Activated CD4-positive, alpha-beta T cell treated with anti-CD3 and anti-CD28 coated beads for 36 hours (primary cell): ENCODE measurements at regions not wholly inside any gene's neighbourhood (a gene's known extent, or its start where the extent isn't known, plus 50 kb on each side); places are given as distances from the start of the nearest gene placed in this dataset.
"Not testable (repeated sequence)": the region's sequence is repeated elsewhere in the genome, so short reads cannot be mapped to it uniquely, and the experiment has no call there.

ENCODE experiments used
- ATAC-seq: fragments of 200-7000 bp; cut with Tn5 transposase; one replicate; pipeline ENCODE4 v1.10.0; 2021; ENCODE audit warnings: mild to moderate bottlenecking, moderate library complexity
- CTCF ChIA-PET: fragments of 350-600 bp; sonication (Branson Sonifier 250); formaldehyde crosslinking; loops from one replicate; lab custom pipeline; 2021; ENCODE audit warnings: antibody characterized with exemption; lab: Charles Lee
- POLR2A ChIA-PET: fragments of 350-600 bp; sonication (Branson Sonifier 250); formaldehyde crosslinking; loops from one replicate; lab custom pipeline; 2021; ENCODE audit warnings: antibody characterized with exemption, inconsistent platforms; lab: Charles Lee
- DNase-seq: peaks from one replicate; pipeline ENCODE4 v3.0.0-alpha.2; 2020
- H3K27ac Mint-ChIP-seq: one replicate; pipeline ENCODE4 v1.8.0; 2021; ENCODE audit warnings: mixed read lengths
- H3K27me3 Mint-ChIP-seq: one replicate; pipeline ENCODE4 v1.8.0; 2021; ENCODE audit warnings: mixed read lengths
- H3K36me3 Mint-ChIP-seq: one replicate; pipeline ENCODE4 v1.8.0; 2021; ENCODE audit warnings: low read depth, mixed read lengths
- H3K4me1 Mint-ChIP-seq: one replicate; pipeline ENCODE4 v1.8.0; 2021; ENCODE audit warnings: mixed read lengths
- H3K4me3 Mint-ChIP-seq: one replicate; pipeline ENCODE4 v1.8.0; 2021; ENCODE audit warnings: mild to moderate bottlenecking, moderate library complexity, mixed read lengths
- H3K9me3 Mint-ChIP-seq: one replicate; pipeline ENCODE4 v1.8.0; 2021; ENCODE audit warnings: low read depth, mixed read lengths
- intact Hi-C, 2 experiments: fragments of 100-400 bp; cut with DNase I in 1 of 2; cut with micrococcal nuclease in 1 of 2; formaldehyde crosslinking; loops; one replicate each; pipeline versions ENCODE4 v1.14.2 to v1.15.1; 2022 to 2024; cut with DNase I, micrococcal nuclease

GRCh38 chr11:22435582-22435981 lies 97.4 kb downstream of the SLC17A6 start:
- POLR2A ChIA-PET: interaction anchor here (0.7 kb wide), 1 partner anchor 275 kb away, joined by 3 read pairs; no protein-coding TSS in a partner anchor
- CTCF ChIA-PET, ATAC-seq, H3K4me3 Mint-ChIP-seq, H3K27ac Mint-ChIP-seq, DNase-seq, H3K36me3 Mint-ChIP-seq, intact Hi-C loops, H3K9me3 Mint-ChIP-seq: not testable (repeated sequence)
- H3K27me3 Mint-ChIP-seq: peaks cover 27% of the 10 kb centered on the region
- H3K4me1 Mint-ChIP-seq: peaks cover 14% of the 10 kb centered on the region

GRCh38 chr11:22433517-22433916 lies 95.3 kb downstream of the SLC17A6 start:
- CTCF ChIA-PET: no interaction called here

DNA sequence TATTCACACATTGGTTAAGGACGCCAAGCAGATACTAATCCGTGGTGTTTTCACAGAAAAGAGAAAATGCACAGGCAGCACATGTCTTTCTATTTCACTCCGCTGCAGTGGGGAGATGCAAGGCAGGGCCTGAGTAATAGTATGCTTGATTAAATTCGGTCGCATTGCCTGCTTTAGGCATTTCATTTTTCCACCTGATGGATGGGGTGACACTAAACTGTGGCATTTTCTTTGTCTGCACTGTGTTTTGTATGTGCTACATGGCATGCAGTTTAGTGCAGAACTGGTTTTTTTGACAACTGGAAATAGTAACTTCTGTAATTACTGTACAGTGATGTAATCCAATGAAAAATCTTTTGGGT lies 94.9 kb downstream of the SLC17A6 start:
- Mint-ChIP-seq H3K27me3 (peaks cover 27% of the 10 kb centered on the region), H3K9me3 (no peaks in the 10 kb centered on the region), H3K36me3 (no peaks in the 10 kb centered on the region), H3K4me3 (peak overlapping the region; percentile 54), H3K27ac (no peak overlapping the region), H3K4me1 (peaks cover 14% of the 10 kb centered on the region)
- ChIA-PET CTCF (no interaction called here), POLR2A (no interaction called here)
- no peak for DNase-seq
- no peak for ATAC-seq
- intact Hi-C loops: no loop called here

More at GRCh38 chr11:22433517-22433916, 95.3 kb downstream of the SLC17A6 start:
- intact Hi-C loops: no loop called here
- DNase-seq: no peak
- Mint-ChIP-seq H3K27me3 (peaks cover 27% of the 10 kb centered on the region), H3K36me3 (no peaks in the 10 kb centered on the region), H3K4me1 (peaks cover 14% of the 10 kb centered on the region), H3K9me3 (no peaks in the 10 kb centered on the region), H3K4me3 (no peak overlapping the region), H3K27ac (no peak overlapping the region)
- POLR2A ChIA-PET: no interaction called here
- no peak for ATAC-seq

DNA sequence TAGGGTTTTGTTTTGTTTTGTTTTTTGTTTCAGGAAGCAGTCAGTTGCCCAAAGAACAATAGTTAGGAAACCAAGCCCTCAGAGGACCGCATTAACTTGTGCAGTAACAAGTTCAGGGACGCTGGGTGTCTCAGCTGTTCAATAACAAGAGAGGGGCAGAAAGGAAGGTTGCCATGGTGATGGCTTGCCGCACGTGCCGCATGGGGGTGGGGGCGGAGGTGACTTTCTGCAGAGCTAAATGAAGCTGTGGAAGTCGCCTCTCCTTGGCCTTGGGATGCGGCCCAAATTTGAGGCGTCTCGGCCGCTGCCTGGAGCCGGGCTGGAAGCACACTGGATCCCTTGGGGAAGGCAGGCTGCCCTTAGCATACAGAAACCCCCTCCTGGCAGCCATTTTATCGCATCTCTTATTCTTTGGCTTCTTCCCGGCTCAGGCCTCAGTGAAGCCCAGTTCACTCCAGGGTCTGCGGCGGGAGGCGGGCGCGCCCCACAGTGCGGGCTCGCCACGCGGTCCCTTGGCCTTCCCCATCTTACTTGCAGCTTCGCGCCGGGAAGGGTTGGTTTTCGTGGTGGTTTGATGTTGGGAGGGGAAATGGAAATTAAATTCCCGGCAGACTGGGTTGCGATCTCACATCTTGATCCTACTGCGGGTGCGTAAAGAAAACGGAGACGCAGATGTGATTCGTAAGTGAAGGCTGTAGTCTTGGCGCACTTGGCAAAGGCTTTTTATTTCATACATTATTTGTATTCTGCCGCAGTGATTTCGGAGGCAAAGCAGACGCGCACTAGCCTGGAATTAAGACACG lies 94.3 kb downstream of the SLC17A6 start:
- H3K27ac Mint-ChIP-seq: no peak overlapping the region
- H3K4me1 Mint-ChIP-seq: peaks cover 14% of the 10 kb centered on the region
- CTCF ChIA-PET: interaction anchor here (0.5 kb wide), 1 partner anchor 192 kb away, joined by 4 read pairs; no protein-coding TSS in a partner anchor
- H3K36me3 Mint-ChIP-seq: no peaks in the 10 kb centered on the region
- H3K9me3 Mint-ChIP-seq: no peaks in the 10 kb centered on the region
- POLR2A ChIA-PET: no interaction called here
- peak; percentile 49 for DNase-seq
- peak overlapping the region; percentile 54 for H3K4me3 Mint-ChIP-seq
- intact Hi-C loops: no loop called here
- ATAC-seq: peak; percentile 33
- peaks cover 27% of the 10 kb centered on the region for H3K27me3 Mint-ChIP-seq

- H3K9me3 Mint-ChIP-seq: no peaks in the 10 kb centered on the region
- intact Hi-C loops: no loop called here
- POLR2A ChIA-PET: no interaction called here
- H3K27ac Mint-ChIP-seq: no peak overlapping the region
- CTCF ChIA-PET: interaction anchor here (1.2 kb wide), 1 partner anchor 356 kb away, joined by 5 read pairs; no protein-coding TSS in a partner anchor
- H3K4me3 Mint-ChIP-seq: no peak overlapping the region
- H3K36me3 Mint-ChIP-seq: no peaks in the 10 kb centered on the region
- DNase-seq: no peak
- H3K27me3 Mint-ChIP-seq: peaks cover 27% of the 10 kb centered on the region
- H3K4me1 Mint-ChIP-seq: peaks cover 14% of the 10 kb centered on the region
- ATAC-seq: no peak
Observed at GRCh38 chr11:22431106-22431505, 92.9 kb downstream of the SLC17A6 start.

- Mint-ChIP-seq H3K4me3 (no peak overlapping the region), H3K27ac (no peak overlapping the region), H3K36me3 (no peaks in the 10 kb centered on the region), H3K4me1 (peaks cover 14% of the 10 kb centered on the region), H3K9me3 (no peaks in the 10 kb centered on the region), H3K27me3 (peaks cover 27% of the 10 kb centered on the region)
- DNase-seq: no peak
- ChIA-PET POLR2A (no interaction called here), CTCF (interaction anchor here (1.2 kb wide), 1 partner anchor 357 kb away, joined by 5 read pairs; no protein-coding TSS in a partner anchor)
- no peak for ATAC-seq
- intact Hi-C loops: no loop called here
Observed at GRCh38 chr11:22430639-22431038, 92.5 kb downstream of the SLC17A6 start.

DNA sequence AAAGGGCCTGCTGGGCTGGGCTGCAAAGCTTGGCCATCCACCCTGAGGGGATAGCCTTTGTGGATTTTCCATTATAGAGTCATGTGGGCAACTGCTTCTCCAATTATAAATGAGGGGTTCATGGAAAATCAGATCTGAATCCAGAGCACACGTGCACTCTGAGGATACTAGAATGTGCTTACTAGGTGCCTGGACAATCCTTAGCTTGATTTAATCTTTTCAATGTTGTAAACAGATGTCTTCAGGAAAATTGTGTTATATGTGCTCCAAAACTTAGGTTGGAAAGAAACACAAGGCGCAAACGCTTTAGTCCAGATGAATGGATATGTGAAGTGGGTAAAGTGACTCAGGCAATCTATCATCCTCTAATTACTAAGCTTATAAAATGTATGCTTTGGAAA lies 92.0 kb downstream of the SLC17A6 start:
- CTCF ChIA-PET: interaction anchor here (1.2 kb wide), 1 partner anchor 357 kb away, joined by 5 read pairs; no protein-coding TSS in a partner anchor

More for the DNA sequence above, 92.0 kb downstream of the SLC17A6 start:
- no peak overlapping the region for H3K27ac Mint-ChIP-seq
- peaks cover 14% of the 10 kb centered on the region for H3K4me1 Mint-ChIP-seq
- POLR2A ChIA-PET: no interaction called here
- H3K27me3 Mint-ChIP-seq: peaks cover 27% of the 10 kb centered on the region
- no peaks in the 10 kb centered on the region for H3K9me3 Mint-ChIP-seq
- intact Hi-C loops: no loop called here
- H3K4me3 Mint-ChIP-seq: no peak overlapping the region
- ATAC-seq (no peak), DNase-seq (no peak)
- H3K36me3 Mint-ChIP-seq: no peaks in the 10 kb centered on the region
